Keratinocyte (primary cell): ENCODE measurements at regions not wholly inside any gene's neighbourhood (a gene's known extent, or its start where the extent isn't known, plus 50 kb on each side); places are given as distances from the start of the nearest gene placed in this dataset.

Source experiments
- EZH2 ChIP-seq: IDR thresholded peaks from one replicate; pipeline ENCODE4 v1.6.1; 2012; ENCODE audit warnings: inconsistent platforms, mild to moderate bottlenecking, low read length, moderate library complexity
- TF ChIP-seq, protein P1 (sequence below), 3 experiments: IDR thresholded peaks in 1 of 3; conservative IDR thresholded peaks in 1 of 3; optimal IDR thresholded peaks in 1 of 3; 2 replicates in 2 of 3; 3 replicates in 1 of 3; pipeline versions ENCODE3 to v1.5.1; 2011; ENCODE audit warnings: low read length in 3 of 3, mild to moderate bottlenecking in 3 of 3, moderate library complexity in 2 of 3, control low read depth in 1 of 3, inconsistent platforms in 1 of 3; ENCODE audit not compliant: insufficient read depth in 2 of 3; ENCODE audit errors: extremely low read depth in 1 of 3

DNA sequence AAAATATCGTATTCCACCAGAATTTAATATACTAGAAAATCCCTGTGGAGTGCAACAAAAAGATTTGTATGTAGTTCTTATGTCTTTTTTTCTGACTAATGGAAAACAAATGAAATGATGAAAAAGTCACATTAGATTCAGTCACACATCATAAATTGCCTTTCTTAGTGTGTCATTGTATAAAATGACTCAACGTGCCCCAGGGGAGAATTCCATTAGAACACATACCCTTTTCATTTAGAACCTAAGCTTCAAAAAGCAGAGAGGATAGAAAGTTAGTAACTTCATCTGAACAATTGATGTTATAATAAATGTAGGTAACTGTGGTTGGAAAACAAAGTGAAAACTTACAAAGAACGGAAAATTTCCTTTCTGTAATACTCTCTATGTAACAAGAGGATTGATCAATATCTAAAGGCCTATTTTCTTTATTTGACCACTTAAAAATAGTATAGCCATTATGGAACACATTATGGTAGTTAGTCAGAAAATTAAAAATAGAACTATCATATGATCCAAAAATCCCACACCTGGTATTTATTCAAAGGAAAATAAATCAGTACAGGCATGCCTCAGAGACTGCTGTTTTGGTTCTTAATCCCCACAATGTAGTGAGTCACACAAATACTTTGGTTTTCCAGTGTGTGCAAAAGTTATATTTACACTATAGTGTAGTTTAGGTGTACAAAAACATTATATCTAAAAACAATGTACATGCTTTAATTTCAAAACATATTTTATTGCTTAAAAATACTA, 1016.1 kb downstream of the KCNT2 start:
- TF ChIP-seq, protein P1, sequence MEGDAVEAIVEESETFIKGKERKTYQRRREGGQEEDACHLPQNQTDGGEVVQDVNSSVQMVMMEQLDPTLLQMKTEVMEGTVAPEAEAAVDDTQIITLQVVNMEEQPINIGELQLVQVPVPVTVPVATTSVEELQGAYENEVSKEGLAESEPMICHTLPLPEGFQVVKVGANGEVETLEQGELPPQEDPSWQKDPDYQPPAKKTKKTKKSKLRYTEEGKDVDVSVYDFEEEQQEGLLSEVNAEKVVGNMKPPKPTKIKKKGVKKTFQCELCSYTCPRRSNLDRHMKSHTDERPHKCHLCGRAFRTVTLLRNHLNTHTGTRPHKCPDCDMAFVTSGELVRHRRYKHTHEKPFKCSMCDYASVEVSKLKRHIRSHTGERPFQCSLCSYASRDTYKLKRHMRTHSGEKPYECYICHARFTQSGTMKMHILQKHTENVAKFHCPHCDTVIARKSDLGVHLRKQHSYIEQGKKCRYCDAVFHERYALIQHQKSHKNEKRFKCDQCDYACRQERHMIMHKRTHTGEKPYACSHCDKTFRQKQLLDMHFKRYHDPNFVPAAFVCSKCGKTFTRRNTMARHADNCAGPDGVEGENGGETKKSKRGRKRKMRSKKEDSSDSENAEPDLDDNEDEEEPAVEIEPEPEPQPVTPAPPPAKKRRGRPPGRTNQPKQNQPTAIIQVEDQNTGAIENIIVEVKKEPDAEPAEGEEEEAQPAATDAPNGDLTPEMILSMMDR (optimal IDR thresholded peaks at IDR 0.05 in 1 of 3, IDR thresholded peaks at IDR 0.05 in 1 of 3, conservative IDR thresholded peaks at IDR 0.05 in 1 of 3; ENCODE audit: extremely low read depth in 1 of 3, insufficient read depth in 2 of 3, low read length in 3 of 3), result no peak
- TF ChIP-seq EZH2, result no peak
